HG02970 (cell line): ENCODE measurements at regions not wholly inside any gene's neighbourhood (a gene's known extent, or its start where the extent isn't known, plus 50 kb on each side); places are given as distances from the start of the nearest gene placed in this dataset.
"Not testable (repeated sequence)": the region's sequence is repeated elsewhere in the genome, so short reads cannot be mapped to it uniquely, and the experiment has no call there.

ENCODE experiments used
- ATAC-seq: cut with Tn5 transposase; IDR thresholded peaks from one replicate; pipeline ENCODE4 v1.9.1; 2021; ENCODE audit warnings: mild to moderate bottlenecking, moderate library complexity, moderate number of reproducible peaks; ENCODE audit not compliant: unreplicated experiment, low FRiP score

DNA sequence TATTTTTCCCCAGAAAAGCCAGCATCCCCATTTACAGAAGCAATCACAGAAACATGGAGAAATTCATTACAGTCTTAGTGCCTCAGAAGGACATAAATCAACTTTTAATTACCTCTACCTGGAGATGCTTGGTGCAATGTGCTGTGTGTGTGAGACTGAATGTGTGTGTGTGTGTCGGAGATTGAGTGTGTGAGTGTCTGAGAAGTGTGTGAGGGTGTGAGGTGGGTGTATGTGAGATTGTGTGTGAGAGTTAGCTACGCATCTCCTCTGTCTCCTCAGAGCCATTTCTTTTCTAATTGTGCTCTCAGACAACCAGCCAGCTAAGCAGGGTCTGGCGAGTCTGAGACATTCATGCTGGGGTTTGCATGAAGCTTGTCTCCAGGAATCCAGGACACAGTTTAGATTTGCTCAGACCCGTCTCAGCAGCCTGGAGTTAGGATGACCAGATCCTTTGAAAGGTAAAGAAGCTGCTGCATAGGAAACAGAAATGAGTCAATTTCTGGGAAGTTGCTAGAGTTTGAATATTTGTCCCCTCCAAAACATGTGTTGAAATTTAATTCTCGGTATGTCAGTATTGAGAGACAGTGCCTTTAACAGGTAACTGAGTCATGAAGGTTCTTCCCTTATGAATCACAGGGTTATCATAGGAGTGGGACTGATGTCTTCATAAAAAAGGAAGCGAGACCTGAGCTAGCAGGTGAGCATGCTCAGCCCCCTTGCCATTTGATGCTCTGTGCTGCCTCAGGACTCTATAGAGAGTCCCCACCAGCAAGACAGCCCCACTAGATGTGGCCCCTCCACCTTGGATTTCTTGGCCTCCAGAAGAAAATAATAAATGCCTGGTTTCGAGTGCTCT is 199.0 kb upstream of the PLGLB2 start:
- ATAC-seq = not testable (repeated sequence)

- not testable (repeated sequence) for ATAC-seq
Measured at GRCh38 chr2:87549561-87550202, 198.2 kb upstream of the PLGLB2 start.

GRCh38 chr2:87554678-87555077 is 193.2 kb upstream of the PLGLB2 start:
- ATAC-seq = not testable (repeated sequence)

GRCh38 chr2:87555082-87555481 is 192.8 kb upstream of the PLGLB2 start:
- not testable (repeated sequence) for ATAC-seq

- not testable (repeated sequence) for ATAC-seq
Measured at GRCh38 chr2:87559001-87559400, 188.9 kb upstream of the PLGLB2 start.

GRCh38 chr2:87559735-87560134 is 188.2 kb upstream of the PLGLB2 start:
- not testable (repeated sequence) for ATAC-seq

GRCh38 chr2:87565116-87565515 is 182.8 kb upstream of the PLGLB2 start:
- ATAC-seq = not testable (repeated sequence)

DNA sequence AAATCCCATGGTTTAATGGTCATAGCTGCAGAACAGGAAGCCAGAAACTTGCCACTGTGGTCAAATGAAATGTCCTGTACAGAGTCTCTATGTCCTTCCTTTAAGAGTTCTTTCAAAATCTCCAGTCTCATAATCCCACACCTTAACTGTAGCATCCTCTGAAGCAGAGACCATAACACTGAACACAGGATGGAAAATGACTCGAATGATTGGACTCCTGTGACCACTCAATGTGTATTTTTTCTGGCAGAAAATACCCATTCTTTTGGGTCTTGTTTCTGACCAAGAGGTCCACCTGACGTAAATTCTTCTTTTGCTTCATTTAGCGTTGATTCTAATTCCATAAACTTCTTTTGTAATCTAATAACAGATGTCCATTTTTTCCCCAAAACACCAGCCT is 181.4 kb upstream of the PLGLB2 start:
- not testable (repeated sequence) for ATAC-seq

DNA sequence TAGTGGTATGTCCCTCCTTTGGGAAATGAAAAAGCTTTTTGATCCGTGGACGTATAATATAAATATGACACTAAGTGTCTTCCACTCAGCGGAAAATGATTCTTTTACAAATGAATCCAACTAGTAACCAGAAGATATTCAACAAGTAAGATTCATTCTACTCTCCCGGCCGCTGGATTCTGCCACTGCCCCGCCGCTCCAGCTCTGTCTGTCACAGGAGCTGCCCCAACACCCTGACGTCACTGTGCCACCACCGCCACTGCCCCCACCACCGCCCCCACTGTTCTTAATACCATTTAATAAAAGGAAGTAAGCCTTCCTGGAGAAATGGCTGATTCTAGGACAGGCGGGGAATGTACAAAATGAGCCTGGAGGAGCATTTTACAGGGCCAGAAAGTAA is 180.8 kb upstream of the PLGLB2 start:
- ATAC-seq = not testable (repeated sequence)

- ATAC-seq = not testable (repeated sequence)
Measured at GRCh38 chr2:87567912-87568311, 180.0 kb upstream of the PLGLB2 start.

GRCh38 chr2:87568554-87569278 is 179.2 kb upstream of the PLGLB2 start:
- not testable (repeated sequence) for ATAC-seq

DNA sequence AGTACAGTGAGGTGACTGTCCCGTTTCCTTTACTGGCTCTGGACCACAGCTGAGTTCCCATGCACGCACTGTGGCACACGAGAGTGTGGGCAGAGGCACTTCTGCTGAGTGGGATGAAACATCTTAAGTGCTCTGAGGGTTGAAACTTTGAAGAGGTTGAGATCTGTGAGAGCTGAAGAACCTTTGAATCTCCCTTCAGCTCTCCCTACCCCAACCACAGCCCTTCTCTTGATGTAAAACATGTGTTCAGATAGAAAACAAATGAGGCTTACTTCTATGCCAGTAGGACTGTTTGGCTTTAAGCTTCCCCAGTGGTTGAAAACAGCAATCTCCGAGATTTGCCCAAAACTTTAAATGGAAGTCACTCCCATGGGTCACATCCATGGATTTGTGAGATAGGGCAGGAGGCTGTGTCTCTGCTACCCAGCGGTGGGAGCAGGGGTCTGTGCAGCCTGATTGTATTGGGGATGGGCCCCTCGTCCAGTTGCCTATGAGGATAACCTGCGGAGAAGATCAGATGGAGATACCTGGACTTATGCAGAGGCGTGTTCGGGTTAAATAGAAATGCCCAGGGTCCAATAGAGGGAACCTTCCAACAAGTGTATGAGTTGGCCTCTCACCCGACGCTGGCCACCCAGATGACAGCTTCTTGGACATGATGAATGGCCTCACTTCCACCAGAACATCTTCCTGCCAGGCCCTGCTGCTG is 178.0 kb upstream of the PLGLB2 start:
- ATAC-seq = not testable (repeated sequence)

- not testable (repeated sequence) for ATAC-seq
Measured at GRCh38 chr2:87571889-87572465, 175.9 kb upstream of the PLGLB2 start.

DNA sequence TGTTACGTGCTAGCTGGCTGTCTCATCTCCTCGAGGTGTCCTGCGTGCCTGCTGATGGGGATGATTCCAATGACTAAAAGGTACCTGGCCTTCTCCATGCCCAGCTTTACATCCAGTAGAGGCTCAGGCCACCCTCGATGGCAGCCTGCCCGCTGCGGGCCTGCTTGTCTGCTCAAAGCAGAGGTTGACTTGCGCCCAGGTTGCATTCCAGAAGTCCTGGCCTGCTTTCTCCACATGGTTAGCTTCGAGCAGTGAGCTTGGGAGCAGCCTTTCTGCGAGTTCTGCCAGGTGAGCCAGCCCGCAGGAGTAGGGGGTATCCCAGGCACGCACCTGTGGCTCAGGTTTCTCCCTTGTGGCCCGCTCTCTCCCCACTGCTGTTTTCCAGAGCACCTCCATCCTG is 175.0 kb upstream of the PLGLB2 start:
- not testable (repeated sequence) for ATAC-seq

DNA sequence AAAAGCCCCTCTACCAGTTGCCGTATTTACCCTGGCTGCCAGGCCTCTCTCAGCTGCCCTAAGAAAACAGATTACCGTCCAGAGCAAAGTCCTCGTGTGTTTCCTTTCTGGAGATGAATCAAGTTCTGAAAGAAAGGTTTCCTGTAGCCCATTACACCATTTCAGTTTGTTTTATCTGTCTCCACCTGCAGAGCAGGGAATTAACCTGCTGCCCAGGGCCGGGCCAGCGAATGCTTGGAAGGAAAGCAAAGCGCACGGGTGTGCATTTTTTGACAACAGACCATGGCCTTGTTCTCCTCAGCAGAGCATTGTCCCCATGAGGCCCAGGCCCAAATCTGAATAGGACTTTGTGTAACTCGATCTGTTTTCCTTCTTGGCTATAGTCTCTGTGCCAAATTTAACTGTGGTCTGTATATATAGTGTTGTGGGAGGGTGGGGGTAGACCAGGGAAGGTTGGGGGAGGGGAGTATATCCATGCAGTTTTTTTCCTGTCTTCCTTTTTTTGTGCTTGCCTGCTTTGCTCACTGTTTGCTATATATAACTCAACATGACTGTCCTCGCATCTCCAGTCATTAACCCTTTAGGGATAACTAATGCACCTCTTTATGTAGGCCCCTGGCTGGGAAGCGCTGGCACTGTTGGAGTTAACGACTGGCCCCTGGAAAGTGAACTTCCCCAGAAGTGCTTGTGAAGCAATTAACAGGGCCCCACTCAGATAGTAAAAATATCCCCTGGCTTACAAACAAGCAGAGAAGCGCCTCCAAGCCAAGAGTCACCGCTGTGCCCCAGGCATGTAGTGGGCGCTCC is 174.3 kb upstream of the PLGLB2 start:
- not testable (repeated sequence) for ATAC-seq

DNA sequence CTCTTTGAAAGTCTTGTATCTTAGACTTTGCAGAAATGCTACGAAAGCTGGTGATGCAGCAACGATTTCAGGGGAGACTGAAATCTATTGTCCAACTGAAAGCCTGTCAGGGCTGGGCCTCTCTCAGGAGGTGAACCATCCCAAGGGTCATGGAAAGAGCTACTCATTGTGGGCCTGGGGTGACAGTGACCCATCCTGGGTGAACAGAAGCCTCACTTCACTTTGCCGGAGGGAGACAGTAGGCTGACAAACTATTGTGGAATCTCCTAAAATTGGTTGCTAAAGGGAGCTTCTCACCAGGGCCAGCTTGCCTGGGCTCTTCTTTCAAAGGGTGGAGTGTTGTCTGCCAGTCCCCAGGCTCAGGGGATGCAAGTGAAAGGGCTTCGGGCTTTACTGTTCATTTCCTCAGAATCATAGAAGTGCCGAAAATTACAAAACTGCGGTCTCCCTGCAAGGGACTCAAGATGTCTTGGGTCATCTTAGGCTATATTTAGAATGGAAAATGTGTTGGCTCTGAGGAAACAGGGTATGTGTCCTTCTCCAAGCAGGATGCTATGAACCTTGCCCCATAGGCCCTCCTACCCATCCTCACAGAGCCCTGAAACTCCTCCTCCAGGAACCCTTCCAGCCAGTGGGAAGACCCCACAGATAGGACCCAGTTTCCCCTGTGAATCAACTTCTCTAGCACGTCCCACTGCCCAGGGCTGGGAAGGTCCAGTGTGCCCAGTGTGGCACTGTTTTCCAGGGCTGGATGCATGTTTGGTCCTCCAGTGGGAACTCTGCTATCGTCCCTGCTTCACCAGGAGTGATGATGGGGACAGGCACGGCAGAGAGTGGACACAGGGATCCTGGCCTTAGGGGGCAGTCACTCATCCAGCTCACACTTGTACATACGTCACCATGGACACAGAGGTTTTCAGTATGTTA is 173.4 kb upstream of the PLGLB2 start:
- ATAC-seq = not testable (repeated sequence)

DNA sequence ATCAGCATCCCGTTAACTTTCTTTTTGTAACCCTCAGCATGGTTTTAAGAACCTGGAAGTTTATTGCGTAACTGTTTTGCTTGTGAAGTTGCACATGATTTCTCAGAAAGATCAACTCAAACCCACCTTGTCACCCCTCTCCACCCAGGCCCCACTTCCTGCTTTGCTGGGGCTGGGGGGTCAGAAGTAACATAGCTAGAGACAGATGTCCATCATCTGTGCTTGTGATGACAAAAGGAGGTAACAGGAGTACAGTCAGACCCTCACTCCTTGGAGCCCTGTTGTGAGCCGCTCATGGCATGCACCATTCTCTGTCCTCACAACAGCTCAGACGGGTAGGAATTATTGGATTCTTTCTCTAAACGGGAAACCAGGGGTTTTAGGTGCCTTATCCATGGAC is 172.7 kb upstream of the PLGLB2 start:
- not testable (repeated sequence) for ATAC-seq

- not testable (repeated sequence) for ATAC-seq
Measured at GRCh38 chr2:87577358-87577757, 170.5 kb upstream of the PLGLB2 start.
